ENCODE measurements at regions not wholly inside any gene's neighbourhood (a gene's known extent, or its start where the extent isn't known, plus 50 kb on each side); places are given as distances from the start of the nearest gene placed in this dataset.

DNA sequence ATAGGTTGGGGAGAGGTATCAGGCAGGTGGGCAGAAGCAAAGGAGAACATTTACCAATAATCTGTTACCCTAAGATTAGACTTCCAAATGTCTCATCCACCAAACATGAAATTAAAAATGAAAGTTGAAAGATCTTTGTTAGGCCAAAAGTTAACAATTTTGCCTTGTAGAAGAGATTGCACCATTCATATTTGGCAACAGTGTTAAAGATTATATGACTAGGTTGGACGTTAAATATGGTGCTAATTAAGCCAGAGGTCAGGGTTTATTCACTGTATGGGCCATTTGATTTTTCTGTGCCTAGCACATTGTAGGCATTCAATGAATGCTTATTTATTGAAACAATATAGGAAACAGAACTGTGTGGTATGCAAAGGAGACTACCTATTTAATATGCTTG, 126.1 kb upstream of the SLC5A12 start:
- H3K27me3 ChIP-seq (ENCODE audit: control insufficient read depth, extremely low read depth, insufficient read depth, low read length) = no peaks in the 10 kb centered on the region
- no peak overlapping the region for H3K4me2 ChIP-seq (ENCODE audit: control insufficient read depth, extremely low read depth, insufficient read depth, low read depth, low read length)
- no peak overlapping the region for H3K4me3 ChIP-seq (ENCODE audit: control insufficient read depth in 2 of 3, extremely low read depth in 1 of 3, insufficient read depth in 2 of 3, low read depth in 1 of 3, low read length in 3 of 3)
- peaks cover 4% of the 10 kb centered on the region for H3K4me1 ChIP-seq (ENCODE audit: control insufficient read depth, extremely low read depth, insufficient read depth, low read length)
- TF ChIP-seq, protein P1, sequence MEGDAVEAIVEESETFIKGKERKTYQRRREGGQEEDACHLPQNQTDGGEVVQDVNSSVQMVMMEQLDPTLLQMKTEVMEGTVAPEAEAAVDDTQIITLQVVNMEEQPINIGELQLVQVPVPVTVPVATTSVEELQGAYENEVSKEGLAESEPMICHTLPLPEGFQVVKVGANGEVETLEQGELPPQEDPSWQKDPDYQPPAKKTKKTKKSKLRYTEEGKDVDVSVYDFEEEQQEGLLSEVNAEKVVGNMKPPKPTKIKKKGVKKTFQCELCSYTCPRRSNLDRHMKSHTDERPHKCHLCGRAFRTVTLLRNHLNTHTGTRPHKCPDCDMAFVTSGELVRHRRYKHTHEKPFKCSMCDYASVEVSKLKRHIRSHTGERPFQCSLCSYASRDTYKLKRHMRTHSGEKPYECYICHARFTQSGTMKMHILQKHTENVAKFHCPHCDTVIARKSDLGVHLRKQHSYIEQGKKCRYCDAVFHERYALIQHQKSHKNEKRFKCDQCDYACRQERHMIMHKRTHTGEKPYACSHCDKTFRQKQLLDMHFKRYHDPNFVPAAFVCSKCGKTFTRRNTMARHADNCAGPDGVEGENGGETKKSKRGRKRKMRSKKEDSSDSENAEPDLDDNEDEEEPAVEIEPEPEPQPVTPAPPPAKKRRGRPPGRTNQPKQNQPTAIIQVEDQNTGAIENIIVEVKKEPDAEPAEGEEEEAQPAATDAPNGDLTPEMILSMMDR (optimal IDR thresholded peaks at IDR 0.05 in 1 of 3, IDR thresholded peaks at IDR 0.05 in 1 of 3, conservative IDR thresholded peaks at IDR 0.05 in 1 of 3; ENCODE audit: extremely low read depth in 1 of 3, insufficient read depth in 2 of 3, low read length in 3 of 3) = no peak
- no peak for TF ChIP-seq EZH2 (IDR thresholded peaks at IDR 0.05; ENCODE audit: low read length)
- H3K36me3 ChIP-seq (ENCODE audit: control insufficient read depth in 2 of 2, extremely low read depth in 1 of 2, insufficient read depth in 2 of 2, low read length in 2 of 2) = no peaks in the 10 kb centered on the region
- H3K9ac ChIP-seq (ENCODE audit: control insufficient read depth, extremely low read depth, insufficient read depth, low read length) = no peak overlapping the region
- H3K9me1 ChIP-seq (ENCODE audit: control insufficient read depth, extremely low read depth, insufficient read depth, low read length) = no peaks in the 10 kb centered on the region
- H3K79me2 ChIP-seq (ENCODE audit: control insufficient read depth, insufficient read depth, low read length) = no peaks in the 10 kb centered on the region
- no peaks in the 10 kb centered on the region for H4K20me1 ChIP-seq (ENCODE audit: control insufficient read depth, extremely low read depth, insufficient read depth, low read length)
- no peaks in the 10 kb centered on the region for H3K9me3 ChIP-seq (ENCODE audit: control insufficient read depth, low read depth, low read length)
- DNase-seq (ENCODE audit: low read depth, low spot score) (no peak), FAIRE-seq (no peak)
- H3K27ac ChIP-seq (ENCODE audit: control insufficient read depth, insufficient read depth, low read length) = no peak overlapping the region
- dilution Hi-C loops (cut with MboI; ENCODE audit: extremely low pct_ligation_motif_present, low sequenced_read_pairs) = no loop called here
- H2AFZ ChIP-seq (ENCODE audit: control insufficient read depth, low read length) = no peak overlapping the region

DNA sequence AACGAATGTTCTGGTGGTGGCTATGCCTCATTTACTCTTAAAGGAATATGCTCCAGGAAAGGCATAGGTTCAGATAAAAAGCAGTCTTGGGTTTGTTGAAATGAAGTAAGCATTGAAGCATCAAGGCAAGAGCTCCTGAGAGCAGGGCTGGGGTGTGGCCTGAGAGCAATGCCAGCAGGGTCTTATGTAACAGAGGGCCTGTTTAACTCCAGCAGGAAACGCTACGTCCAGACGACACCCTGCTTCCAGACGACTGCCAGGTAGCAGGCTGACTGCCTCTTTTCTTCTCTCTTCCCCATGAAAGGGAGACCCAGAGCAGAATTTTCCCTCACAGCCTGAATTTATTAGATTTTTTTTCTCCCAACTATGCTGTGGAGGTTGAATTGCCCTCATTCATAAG, 127.2 kb upstream of the SLC5A12 start:
- DNase-seq (ENCODE audit: low read depth, low spot score) (no peak), FAIRE-seq (no peak)
- no peaks in the 10 kb centered on the region for H3K36me3 ChIP-seq (ENCODE audit: control insufficient read depth in 2 of 2, extremely low read depth in 1 of 2, insufficient read depth in 2 of 2, low read length in 2 of 2)
- H3K4me3 ChIP-seq (ENCODE audit: control insufficient read depth in 2 of 3, extremely low read depth in 1 of 3, insufficient read depth in 2 of 3, low read depth in 1 of 3, low read length in 3 of 3) = no peak overlapping the region
- dilution Hi-C loops (cut with MboI; ENCODE audit: extremely low pct_ligation_motif_present, low sequenced_read_pairs) = no loop called here
- H3K27ac ChIP-seq (ENCODE audit: control insufficient read depth, insufficient read depth, low read length) = no peak overlapping the region
- H3K4me2 ChIP-seq (ENCODE audit: control insufficient read depth, extremely low read depth, insufficient read depth, low read depth, low read length) = no peak overlapping the region
- H3K27me3 ChIP-seq (ENCODE audit: control insufficient read depth, extremely low read depth, insufficient read depth, low read length) = no peaks in the 10 kb centered on the region
- peaks cover 4% of the 10 kb centered on the region for H3K4me1 ChIP-seq (ENCODE audit: control insufficient read depth, extremely low read depth, insufficient read depth, low read length)
- no peaks in the 10 kb centered on the region for H3K9me1 ChIP-seq (ENCODE audit: control insufficient read depth, extremely low read depth, insufficient read depth, low read length)
- H3K9me3 ChIP-seq (ENCODE audit: control insufficient read depth, low read depth, low read length) = no peaks in the 10 kb centered on the region
- no peak overlapping the region for H3K9ac ChIP-seq (ENCODE audit: control insufficient read depth, extremely low read depth, insufficient read depth, low read length)
- no peaks in the 10 kb centered on the region for H4K20me1 ChIP-seq (ENCODE audit: control insufficient read depth, extremely low read depth, insufficient read depth, low read length)
- TF ChIP-seq EZH2 (IDR thresholded peaks at IDR 0.05; ENCODE audit: low read length) = no peak
- TF ChIP-seq, protein P1 (optimal IDR thresholded peaks at IDR 0.05 in 1 of 3, IDR thresholded peaks at IDR 0.05 in 1 of 3, conservative IDR thresholded peaks at IDR 0.05 in 1 of 3; ENCODE audit: extremely low read depth in 1 of 3, insufficient read depth in 2 of 3, low read length in 3 of 3) = no peak
- no peaks in the 10 kb centered on the region for H3K79me2 ChIP-seq (ENCODE audit: control insufficient read depth, insufficient read depth, low read length)
- peak overlapping the region; percentile 47 for H2AFZ ChIP-seq (ENCODE audit: control insufficient read depth, low read length)
